Vagina (tissue), 2 donors: ENCODE measurements at regions not wholly inside any gene's neighbourhood (a gene's known extent, or its start where the extent isn't known, plus 50 kb on each side); places are given as distances from the start of the nearest gene placed in this dataset.

Experiments used
- DNase-seq, 2 donors: peaks; one replicate each; pipeline ENCODE4 v3.0.0-alpha.2; 2017; ENCODE audit errors: extremely low spot score in 2 of 2
- H3K27ac ChIP-seq: fragments of 200-600 bp; sonication (generic); one replicate; pipeline ENCODE4 v1.5.1; 2019
- H3K27me3 ChIP-seq: fragments of 200-600 bp; sonication (generic); one replicate; pipeline ENCODE4 v1.5.1; 2019
- H3K36me3 ChIP-seq, 2 donors: fragments of 200-600 bp; sonication (generic); one replicate each; pipeline ENCODE4 v1.5.1; 2017 to 2019
- H3K4me1 ChIP-seq: fragments of 200-600 bp; sonication (generic); one replicate; pipeline ENCODE4 v1.5.1; 2019
- H3K4me3 ChIP-seq, 2 donors: fragments of 200-600 bp; sonication (generic); 1 replicate in 1 of 2; 2 replicates in 1 of 2; pipeline ENCODE4 v1.5.1; 2016 to 2019
- H3K9me3 ChIP-seq: fragments of 200-600 bp; sonication (generic); one replicate; pipeline ENCODE4 v1.5.1; 2019
- POLR2A ChIP-seq, 2 donors: fragments of 450-650 bp; IDR thresholded peaks; one replicate each; pipeline ENCODE4 v1.6.1; 2017; ENCODE audit warnings: antibody characterized with exemption in 2 of 2, mild to moderate bottlenecking in 2 of 2, moderate library complexity in 2 of 2
- POLR2AphosphoS5 ChIP-seq, 2 donors: sonication (generic); formaldehyde crosslinking; IDR thresholded peaks; one replicate each; pipeline ENCODE4 v1.9.0; 2017; ENCODE audit warnings: antibody characterized with exemption in 2 of 2, mild to moderate bottlenecking in 2 of 2, low read depth in 1 of 2; ENCODE audit not compliant: insufficient read depth in 1 of 2
- intact Hi-C: fragments of 100-400 bp; cut with DNase I; formaldehyde crosslinking; loops from one replicate; pipeline ENCODE4 v1.15.1; 2023
- TF ChIP-seq, protein P1 (sequence below), 3 experiments: fragments of 450-650 bp in 2 of 3; fragments of 200-600 bp in 1 of 3; sonication (generic) in 1 of 3; IDR thresholded peaks; one replicate each; pipeline ENCODE4 v1.5.1; 2017 to 2019; ENCODE audit warnings: antibody characterized with exemption in 3 of 3, mild to moderate bottlenecking in 2 of 3, moderate library complexity in 2 of 3

DNA sequence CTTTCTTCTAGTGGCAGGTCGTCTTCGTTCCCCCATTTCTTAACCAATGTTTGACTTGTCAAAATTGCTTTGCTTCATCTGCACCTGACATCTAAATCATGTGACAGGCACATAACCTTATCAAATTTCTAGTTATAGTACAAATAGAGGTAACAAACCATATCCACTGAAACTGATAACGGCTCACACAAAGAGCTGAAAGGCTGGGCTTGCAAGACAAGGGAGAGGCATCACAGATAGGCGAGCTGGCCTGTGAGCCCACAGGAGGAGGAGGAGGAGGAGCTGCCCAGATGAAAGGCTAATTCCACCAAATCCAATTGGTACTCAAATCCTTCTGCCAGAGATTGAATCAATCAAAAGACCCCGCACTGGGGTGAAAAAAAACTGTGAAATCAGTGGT, 80.2 kb upstream of the NEBL start:
- no peak for DNase-seq
- Histone ChIP-seq H3K4me3 (no peak overlapping the region), H3K27me3 (no peaks in the 10 kb centered on the region), H3K36me3 (no peaks in the 10 kb centered on the region), H3K9me3 (no peaks in the 10 kb centered on the region), H3K27ac (no peak overlapping the region), H3K4me1 (no peaks in the 10 kb centered on the region)
- intact Hi-C loops = no loop called here
- TF ChIP-seq, protein P1, sequence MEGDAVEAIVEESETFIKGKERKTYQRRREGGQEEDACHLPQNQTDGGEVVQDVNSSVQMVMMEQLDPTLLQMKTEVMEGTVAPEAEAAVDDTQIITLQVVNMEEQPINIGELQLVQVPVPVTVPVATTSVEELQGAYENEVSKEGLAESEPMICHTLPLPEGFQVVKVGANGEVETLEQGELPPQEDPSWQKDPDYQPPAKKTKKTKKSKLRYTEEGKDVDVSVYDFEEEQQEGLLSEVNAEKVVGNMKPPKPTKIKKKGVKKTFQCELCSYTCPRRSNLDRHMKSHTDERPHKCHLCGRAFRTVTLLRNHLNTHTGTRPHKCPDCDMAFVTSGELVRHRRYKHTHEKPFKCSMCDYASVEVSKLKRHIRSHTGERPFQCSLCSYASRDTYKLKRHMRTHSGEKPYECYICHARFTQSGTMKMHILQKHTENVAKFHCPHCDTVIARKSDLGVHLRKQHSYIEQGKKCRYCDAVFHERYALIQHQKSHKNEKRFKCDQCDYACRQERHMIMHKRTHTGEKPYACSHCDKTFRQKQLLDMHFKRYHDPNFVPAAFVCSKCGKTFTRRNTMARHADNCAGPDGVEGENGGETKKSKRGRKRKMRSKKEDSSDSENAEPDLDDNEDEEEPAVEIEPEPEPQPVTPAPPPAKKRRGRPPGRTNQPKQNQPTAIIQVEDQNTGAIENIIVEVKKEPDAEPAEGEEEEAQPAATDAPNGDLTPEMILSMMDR (IDR thresholded peaks at IDR 0.05) = no peak
- no peak for TF ChIP-seq POLR2AphosphoS5 (IDR thresholded peaks at IDR 0.05; ENCODE audit: insufficient read depth in 1 of 2, low read depth in 1 of 2)
- no peak for TF ChIP-seq POLR2A (IDR thresholded peaks at IDR 0.05)

DNA sequence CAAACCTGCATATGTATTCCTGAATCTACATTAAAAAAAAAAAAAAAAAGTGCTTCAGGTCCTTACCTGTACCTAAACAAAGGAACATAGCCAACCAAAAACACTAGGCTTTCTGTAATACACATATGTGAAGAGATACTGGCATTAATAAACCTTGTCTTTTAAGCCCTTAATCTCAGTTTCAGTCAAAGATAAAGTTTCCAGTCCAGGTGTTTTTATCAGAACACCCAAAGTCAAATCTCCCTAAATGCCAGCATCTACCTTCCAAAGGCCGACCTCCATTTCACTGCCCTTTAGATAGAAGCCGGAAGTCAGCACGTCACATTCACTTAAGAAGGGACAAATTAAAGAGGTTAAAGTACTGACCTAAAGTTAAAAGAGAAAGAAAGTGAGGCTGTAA, 79.8 kb upstream of the NEBL start:
- Histone ChIP-seq H3K27ac (no peak overlapping the region), H3K4me1 (no peaks in the 10 kb centered on the region), H3K36me3 (no peaks in the 10 kb centered on the region), H3K9me3 (no peaks in the 10 kb centered on the region), H3K4me3 (no peak overlapping the region), H3K27me3 (no peaks in the 10 kb centered on the region)
- intact Hi-C loops = no loop called here
- TF ChIP-seq POLR2AphosphoS5 (IDR thresholded peaks at IDR 0.05; ENCODE audit: insufficient read depth in 1 of 2, low read depth in 1 of 2) (no peak), POLR2A (IDR thresholded peaks at IDR 0.05) (no peak)
- TF ChIP-seq, protein P1 (IDR thresholded peaks at IDR 0.05) = no peak
- DNase-seq = no peak

DNA sequence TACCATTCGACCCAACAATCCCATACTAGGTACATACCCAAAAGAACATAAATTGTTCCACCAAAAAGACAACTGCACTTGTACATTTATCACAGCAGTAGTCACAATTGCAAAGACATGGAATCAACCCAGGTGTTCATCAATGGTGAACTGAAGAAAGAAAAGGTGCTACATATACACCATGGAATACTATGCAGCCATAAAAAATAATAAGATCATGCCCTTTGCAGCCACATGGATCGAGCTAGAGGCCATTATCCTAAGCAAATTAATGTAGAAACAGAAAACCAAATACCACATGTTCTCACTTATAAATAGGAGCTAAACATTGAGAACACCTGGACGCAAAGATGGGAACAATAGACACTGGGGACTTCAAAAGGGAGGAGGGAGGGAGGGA, 79.3 kb upstream of the NEBL start:
- TF ChIP-seq POLR2AphosphoS5 (IDR thresholded peaks at IDR 0.05; ENCODE audit: insufficient read depth in 1 of 2, low read depth in 1 of 2) (no peak), POLR2A (IDR thresholded peaks at IDR 0.05) (no peak)
- TF ChIP-seq, protein P1 (IDR thresholded peaks at IDR 0.05) = no peak
- Histone ChIP-seq H3K9me3 (no peaks in the 10 kb centered on the region), H3K4me1 (no peaks in the 10 kb centered on the region), H3K4me3 (no peak overlapping the region), H3K27me3 (no peaks in the 10 kb centered on the region), H3K27ac (no peak overlapping the region), H3K36me3 (no peaks in the 10 kb centered on the region)
- DNase-seq = no peak
- intact Hi-C loops = no loop called here

DNA sequence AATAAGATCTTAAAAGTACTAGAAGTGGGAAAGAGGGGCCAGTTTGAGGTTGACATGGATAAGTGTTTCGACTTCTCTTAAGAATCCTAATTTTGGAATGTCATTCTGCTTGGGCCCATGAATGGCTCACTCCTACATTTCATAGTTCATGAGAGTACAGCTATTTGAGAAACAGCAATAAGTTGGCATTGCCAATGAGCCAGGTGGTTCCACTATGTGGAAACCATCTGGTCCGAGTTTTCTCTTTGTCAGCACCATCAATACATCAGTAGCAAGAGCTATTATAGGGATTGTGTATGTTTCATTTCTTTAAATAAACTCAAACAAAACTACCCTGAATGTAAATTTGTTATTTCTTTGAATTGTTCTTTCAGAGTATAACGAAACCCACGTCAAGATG, 78.1 kb upstream of the NEBL start:
- no peak for DNase-seq
- intact Hi-C loops = no loop called here
- H3K4me1 ChIP-seq = no peaks in the 10 kb centered on the region
- TF ChIP-seq, protein P1 (IDR thresholded peaks at IDR 0.05) = no peak
- TF ChIP-seq POLR2AphosphoS5 (IDR thresholded peaks at IDR 0.05; ENCODE audit: insufficient read depth in 1 of 2, low read depth in 1 of 2) (no peak), POLR2A (IDR thresholded peaks at IDR 0.05) (no peak)
- no peak overlapping the region for H3K27ac ChIP-seq
- H3K27me3 ChIP-seq = no peaks in the 10 kb centered on the region
- no peak overlapping the region for H3K4me3 ChIP-seq
- no peaks in the 10 kb centered on the region for H3K9me3 ChIP-seq
- no peaks in the 10 kb centered on the region for H3K36me3 ChIP-seq

DNA sequence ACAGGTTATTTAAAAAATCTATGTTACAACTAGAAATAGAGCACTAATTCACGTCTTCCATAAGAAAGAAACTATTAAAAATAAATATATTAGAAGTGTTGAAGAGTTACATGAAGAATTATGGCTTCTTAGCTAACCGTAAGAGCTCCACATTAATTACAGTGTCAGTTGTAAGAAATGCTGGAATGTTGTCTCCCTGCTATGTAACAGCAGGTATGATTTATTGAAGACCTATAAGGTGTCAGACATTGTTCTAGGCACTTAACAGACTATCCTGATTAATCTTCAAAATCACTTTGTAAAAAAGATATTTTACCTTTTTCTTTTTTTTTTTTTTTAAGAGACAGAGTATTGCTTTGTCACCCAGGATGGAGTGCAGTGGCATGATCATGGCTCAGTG, 75.8 kb upstream of the NEBL start:
- no peaks in the 10 kb centered on the region for H3K36me3 ChIP-seq
- TF ChIP-seq POLR2A (IDR thresholded peaks at IDR 0.05) = no peak
- H3K27me3 ChIP-seq = no peaks in the 10 kb centered on the region
- H3K4me1 ChIP-seq = no peaks in the 10 kb centered on the region
- no peak overlapping the region for H3K4me3 ChIP-seq
- intact Hi-C loops = no loop called here
- DNase-seq = no peak
- H3K27ac ChIP-seq = no peak overlapping the region
- no peaks in the 10 kb centered on the region for H3K9me3 ChIP-seq

DNA sequence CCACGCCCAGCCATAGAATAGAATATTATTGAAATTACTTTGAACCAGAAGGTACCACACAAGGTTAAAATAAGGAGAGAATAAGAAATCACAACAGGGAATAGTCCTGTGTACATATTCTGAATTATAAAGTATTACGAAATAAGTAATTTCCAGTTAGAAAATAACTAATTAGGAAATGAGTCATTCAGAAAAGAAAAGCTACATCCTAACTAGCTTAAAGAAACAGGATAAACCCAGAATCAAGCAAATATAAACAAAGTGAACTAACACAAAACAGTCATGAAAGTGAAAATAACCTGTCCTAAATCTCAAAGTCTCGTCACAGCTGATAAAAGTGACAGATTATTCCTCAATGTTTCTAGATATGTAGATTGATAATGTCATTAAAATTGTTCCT, 74.8 kb upstream of the NEBL start:
- intact Hi-C loops = no loop called here
- Histone ChIP-seq H3K4me3 (no peak overlapping the region), H3K27ac (no peak overlapping the region), H3K9me3 (no peaks in the 10 kb centered on the region), H3K4me1 (no peaks in the 10 kb centered on the region), H3K36me3 (no peaks in the 10 kb centered on the region), H3K27me3 (no peaks in the 10 kb centered on the region)
- TF ChIP-seq POLR2A (IDR thresholded peaks at IDR 0.05) (no peak), POLR2AphosphoS5 (IDR thresholded peaks at IDR 0.05; ENCODE audit: insufficient read depth in 1 of 2, low read depth in 1 of 2) (no peak)
- TF ChIP-seq, protein P1 (IDR thresholded peaks at IDR 0.05) = no peak
- no peak for DNase-seq
